ENCODE measurements at regions not wholly inside any gene's neighbourhood (a gene's known extent, or its start where the extent isn't known, plus 50 kb on each side); places are given as distances from the start of the nearest gene placed in this dataset.
A peak's percentile ranks its signal among the peaks of the same experiment; 100 is the strongest.

GRCh38 chr12:27864521-27864920 is 84.5 kb upstream of the MANSC4 start:
- Histone ChIP-seq H3K4me1 (ENCODE audit: control insufficient read depth, insufficient read depth, low read depth, low read length) (peaks cover 4% of the 10 kb centered on the region), H2BK12ac (ENCODE audit: low read length in 2 of 2) (no peak overlapping the region), H2BK15ac (ENCODE audit: low read depth, poor library complexity, severe bottlenecking) (no peak overlapping the region), H3K36me3 (ENCODE audit: control insufficient read depth in 1 of 2, insufficient read depth in 2 of 2, low read depth in 1 of 2, low read length in 2 of 2) (no peaks in the 10 kb centered on the region), H2BK120ac (ENCODE audit: low read depth, low read length) (no peak overlapping the region), H3K79me1 (replicated peaks; ENCODE audit: low read length, poor library complexity, severe bottlenecking) (no peaks in the 10 kb centered on the region), H2AK5ac (ENCODE audit: low read length, severe bottlenecking) (no peak overlapping the region), H3K27ac (ENCODE audit: low read length, poor library complexity, severe bottlenecking) (no peak overlapping the region), H3K4me3 (ENCODE audit: insufficient read depth in 1 of 2, low read depth in 1 of 2, low read length in 2 of 2) (no peak overlapping the region), H3K9me3 (ENCODE audit: control insufficient read depth, low read length) (no peaks in the 10 kb centered on the region), H3K4ac (ENCODE audit: low read depth in 1 of 2, low read length in 2 of 2) (no peak overlapping the region), H3K14ac (ENCODE audit: low read length in 2 of 2) (no peak overlapping the region), H3K9ac (ENCODE audit: low read length) (no peak overlapping the region), H4K91ac (ENCODE audit: low read length) (no peak overlapping the region), H3K27me3 (ENCODE audit: control insufficient read depth in 1 of 2, insufficient read depth in 1 of 2, low read length in 2 of 2) (no peaks in the 10 kb centered on the region), H4K8ac (ENCODE audit: low read length) (no peak overlapping the region), H3K4me2 (ENCODE audit: low read length, poor library complexity, severe bottlenecking) (no peak overlapping the region), H3K18ac (ENCODE audit: low read depth in 1 of 2, low read length in 2 of 2) (no peak overlapping the region), H2AFZ (ENCODE audit: low read depth, low read length) (no peak overlapping the region), H2BK5ac (ENCODE audit: low read depth, low read length, poor library complexity, severe bottlenecking) (no peak overlapping the region), H3K23ac (ENCODE audit: low read length in 2 of 2) (no peak overlapping the region)
- no peak for DNase-seq
- 94% methylated on average over 2 of the region's 2 CpGs for WGBS

- Histone ChIP-seq H3K4me2 (ENCODE audit: low read length, poor library complexity, severe bottlenecking) (no peak overlapping the region), H3K36me3 (ENCODE audit: control insufficient read depth in 1 of 2, insufficient read depth in 2 of 2, low read depth in 1 of 2, low read length in 2 of 2) (no peaks in the 10 kb centered on the region), H3K79me1 (replicated peaks; ENCODE audit: low read length, poor library complexity, severe bottlenecking) (no peaks in the 10 kb centered on the region), H2AFZ (ENCODE audit: low read depth, low read length) (no peak overlapping the region), H2BK5ac (ENCODE audit: low read depth, low read length, poor library complexity, severe bottlenecking) (no peak overlapping the region), H3K4me1 (ENCODE audit: control insufficient read depth, insufficient read depth, low read depth, low read length) (peaks cover under 1% of the 10 kb centered on the region), H3K18ac (ENCODE audit: low read depth in 1 of 2, low read length in 2 of 2) (no peak overlapping the region), H3K9me3 (ENCODE audit: control insufficient read depth, low read length) (no peaks in the 10 kb centered on the region), H3K14ac (ENCODE audit: low read length in 2 of 2) (no peak overlapping the region), H2AK5ac (ENCODE audit: low read length, severe bottlenecking) (no peak overlapping the region), H3K27me3 (ENCODE audit: control insufficient read depth in 1 of 2, insufficient read depth in 1 of 2, low read length in 2 of 2) (no peaks in the 10 kb centered on the region), H4K91ac (ENCODE audit: low read length) (no peak overlapping the region), H3K27ac (ENCODE audit: low read length, poor library complexity, severe bottlenecking) (no peak overlapping the region), H3K4ac (ENCODE audit: low read depth in 1 of 2, low read length in 2 of 2) (no peak overlapping the region), H2BK12ac (ENCODE audit: low read length in 2 of 2) (no peak overlapping the region), H3K4me3 (ENCODE audit: insufficient read depth in 1 of 2, low read depth in 1 of 2, low read length in 2 of 2) (no peak overlapping the region), H3K23ac (ENCODE audit: low read length in 2 of 2) (no peak overlapping the region), H2BK120ac (ENCODE audit: low read depth, low read length) (no peak overlapping the region), H3K9ac (ENCODE audit: low read length) (no peak overlapping the region), H4K8ac (ENCODE audit: low read length) (no peak overlapping the region), H2BK15ac (ENCODE audit: low read depth, poor library complexity, severe bottlenecking) (no peak overlapping the region)
- WGBS, result 96% methylated on average over 6 of the region's 6 CpGs
- DNase-seq, result no peak
These were observed 83.8 kb upstream of the MANSC4 start for GRCh38 chr12:27863839-27864238.

GRCh38 chr12:27861428-27862167 is 81.6 kb upstream of the MANSC4 start:
- no peak overlapping the region for H3K4ac ChIP-seq (ENCODE audit: low read depth in 1 of 2, low read length in 2 of 2)
- no peaks in the 10 kb centered on the region for H3K27me3 ChIP-seq (ENCODE audit: control insufficient read depth in 1 of 2, insufficient read depth in 1 of 2, low read length in 2 of 2)
- H4K8ac ChIP-seq (ENCODE audit: low read length), result no peak overlapping the region
- no peak overlapping the region for H2BK15ac ChIP-seq (ENCODE audit: low read depth, poor library complexity, severe bottlenecking)
- no peak overlapping the region for H3K23ac ChIP-seq (ENCODE audit: low read length in 2 of 2)
- H3K9me3 ChIP-seq (ENCODE audit: control insufficient read depth, low read length), result no peaks in the 10 kb centered on the region
- H2AFZ ChIP-seq (ENCODE audit: low read depth, low read length), result no peak overlapping the region
- H2AK5ac ChIP-seq (ENCODE audit: low read length, severe bottlenecking), result no peak overlapping the region
- WGBS, result 89% methylated on average over 7 of the region's 8 CpGs
- no peak overlapping the region for H3K18ac ChIP-seq (ENCODE audit: low read depth in 1 of 2, low read length in 2 of 2)
- H3K36me3 ChIP-seq (ENCODE audit: control insufficient read depth in 1 of 2, insufficient read depth in 2 of 2, low read depth in 1 of 2, low read length in 2 of 2), result no peaks in the 10 kb centered on the region
- no peak overlapping the region for H4K91ac ChIP-seq (ENCODE audit: low read length)
- no peak overlapping the region for H3K9ac ChIP-seq (ENCODE audit: low read length)
- peak; percentile 75 for DNase-seq
- H3K27ac ChIP-seq (ENCODE audit: low read length, poor library complexity, severe bottlenecking), result no peak overlapping the region
- no peak overlapping the region for H3K4me3 ChIP-seq (ENCODE audit: insufficient read depth in 1 of 2, low read depth in 1 of 2, low read length in 2 of 2)
- H2BK5ac ChIP-seq (ENCODE audit: low read depth, low read length, poor library complexity, severe bottlenecking), result no peak overlapping the region
- H2BK120ac ChIP-seq (ENCODE audit: low read depth, low read length), result no peak overlapping the region
- H3K4me1 ChIP-seq (ENCODE audit: control insufficient read depth, insufficient read depth, low read depth, low read length), result no peaks in the 10 kb centered on the region
- no peaks in the 10 kb centered on the region for H3K79me1 ChIP-seq (replicated peaks; ENCODE audit: low read length, poor library complexity, severe bottlenecking)
- no peak overlapping the region for H3K4me2 ChIP-seq (ENCODE audit: low read length, poor library complexity, severe bottlenecking)
- no peak overlapping the region for H2BK12ac ChIP-seq (ENCODE audit: low read length in 2 of 2)
- no peak overlapping the region for H3K14ac ChIP-seq (ENCODE audit: low read length in 2 of 2)

- Histone ChIP-seq H3K27me3 (ENCODE audit: control insufficient read depth in 1 of 2, insufficient read depth in 1 of 2, low read length in 2 of 2) (no peaks in the 10 kb centered on the region), H3K9me3 (ENCODE audit: control insufficient read depth, low read length) (no peaks in the 10 kb centered on the region), H2BK12ac (ENCODE audit: low read length in 2 of 2) (no peak overlapping the region), H3K18ac (ENCODE audit: low read depth in 1 of 2, low read length in 2 of 2) (peak overlapping the region in 1 of 2 experiments; percentile 76), H3K4me3 (ENCODE audit: insufficient read depth in 1 of 2, low read depth in 1 of 2, low read length in 2 of 2) (no peak overlapping the region), H2BK15ac (ENCODE audit: low read depth, poor library complexity, severe bottlenecking) (no peak overlapping the region), H2AK5ac (ENCODE audit: low read length, severe bottlenecking) (no peak overlapping the region), H3K23ac (ENCODE audit: low read length in 2 of 2) (no peak overlapping the region), H3K4me2 (ENCODE audit: low read length, poor library complexity, severe bottlenecking) (no peak overlapping the region), H3K4ac (ENCODE audit: low read depth in 1 of 2, low read length in 2 of 2) (peak overlapping the region in 1 of 2 experiments; percentile 51), H4K8ac (ENCODE audit: low read length) (no peak overlapping the region), H3K36me3 (ENCODE audit: control insufficient read depth in 1 of 2, insufficient read depth in 2 of 2, low read depth in 1 of 2, low read length in 2 of 2) (no peaks in the 10 kb centered on the region), H3K27ac (ENCODE audit: low read length, poor library complexity, severe bottlenecking) (no peak overlapping the region), H3K4me1 (ENCODE audit: control insufficient read depth, insufficient read depth, low read depth, low read length) (no peaks in the 10 kb centered on the region), H2AFZ (ENCODE audit: low read depth, low read length) (no peak overlapping the region), H2BK120ac (ENCODE audit: low read depth, low read length) (no peak overlapping the region), H3K79me1 (replicated peaks; ENCODE audit: low read length, poor library complexity, severe bottlenecking) (no peaks in the 10 kb centered on the region), H4K91ac (ENCODE audit: low read length) (no peak overlapping the region), H3K9ac (ENCODE audit: low read length) (no peak overlapping the region), H3K14ac (ENCODE audit: low read length in 2 of 2) (peak overlapping the region in 1 of 2 experiments; percentile 82), H2BK5ac (ENCODE audit: low read depth, low read length, poor library complexity, severe bottlenecking) (no peak overlapping the region)
- peak; percentile 42 for DNase-seq
- 89% methylated on average over 4 of the region's 4 CpGs for WGBS
These were observed 79.6 kb upstream of the MANSC4 start for GRCh38 chr12:27859648-27860047.
